ENCODE measurements at regions not wholly inside any gene's neighbourhood (a gene's known extent, or its start where the extent isn't known, plus 50 kb on each side); places are given as distances from the start of the nearest gene placed in this dataset.

- DNase-seq (ENCODE audit: low spot score): no peak
- in situ Hi-C loops (cut with HindIII; ENCODE audit: low sequenced_read_pairs): no loop called here
Observed at GRCh38 chr18:73975266-73975665, 172.4 kb downstream of the FBXO15 start.

- no peak for DNase-seq (ENCODE audit: low spot score)
- in situ Hi-C loops (cut with HindIII; ENCODE audit: low sequenced_read_pairs): no loop called here
Observed at GRCh38 chr18:73973972-73974371, 173.7 kb downstream of the FBXO15 start.

DNA sequence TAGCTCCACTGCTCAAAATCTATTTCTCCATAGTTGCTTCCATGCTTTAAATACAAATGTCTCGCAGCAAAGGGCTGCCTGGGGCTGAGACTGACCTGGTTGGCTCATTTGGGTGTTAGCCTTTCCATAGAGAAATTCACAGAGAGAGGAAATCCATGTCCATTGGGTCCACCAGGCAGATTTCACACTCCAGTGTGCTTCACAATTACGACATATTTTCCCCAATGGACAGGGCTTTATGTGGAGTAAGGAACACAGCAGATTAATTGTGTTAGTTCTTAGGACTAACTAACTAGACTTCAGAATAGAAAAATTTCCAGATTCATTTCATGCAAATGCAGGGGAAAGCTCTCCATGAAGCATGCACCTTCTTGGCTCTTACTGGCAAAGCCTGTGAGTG, 180.7 kb downstream of the FBXO15 start:
- in situ Hi-C loops (cut with HindIII; ENCODE audit: low sequenced_read_pairs): no loop called here
- DNase-seq (ENCODE audit: low spot score): no peak

- in situ Hi-C loops (cut with HindIII; ENCODE audit: low sequenced_read_pairs): no loop called here
Observed at GRCh38 chr18:73962256-73962655, 185.4 kb downstream of the FBXO15 start.

GRCh38 chr18:73961804-73962203, 185.8 kb downstream of the FBXO15 start:
- in situ Hi-C loops (cut with HindIII; ENCODE audit: low sequenced_read_pairs): no loop called here
- no peak for DNase-seq (ENCODE audit: low spot score)

More at GRCh38 chr18:73962256-73962655, 185.4 kb downstream of the FBXO15 start:
- no peak for DNase-seq (ENCODE audit: low spot score)

- in situ Hi-C loops (cut with HindIII; ENCODE audit: low sequenced_read_pairs): no loop called here
- no peak for DNase-seq (ENCODE audit: low spot score)
Observed at GRCh38 chr18:73959352-73959751, 188.3 kb downstream of the FBXO15 start.

GRCh38 chr18:73954268-73954667, 193.4 kb downstream of the FBXO15 start:
- in situ Hi-C loops (cut with HindIII; ENCODE audit: low sequenced_read_pairs): no loop called here
- DNase-seq (ENCODE audit: low spot score): no peak

GRCh38 chr18:73952296-73952946, 195.2 kb downstream of the FBXO15 start:
- no peak for DNase-seq (ENCODE audit: low spot score)
- in situ Hi-C loops (cut with HindIII; ENCODE audit: low sequenced_read_pairs): no loop called here

- in situ Hi-C loops (cut with HindIII; ENCODE audit: low sequenced_read_pairs): no loop called here
- DNase-seq (ENCODE audit: low spot score): no peak
Observed at GRCh38 chr18:73950116-73950700, 197.4 kb downstream of the FBXO15 start.

DNA sequence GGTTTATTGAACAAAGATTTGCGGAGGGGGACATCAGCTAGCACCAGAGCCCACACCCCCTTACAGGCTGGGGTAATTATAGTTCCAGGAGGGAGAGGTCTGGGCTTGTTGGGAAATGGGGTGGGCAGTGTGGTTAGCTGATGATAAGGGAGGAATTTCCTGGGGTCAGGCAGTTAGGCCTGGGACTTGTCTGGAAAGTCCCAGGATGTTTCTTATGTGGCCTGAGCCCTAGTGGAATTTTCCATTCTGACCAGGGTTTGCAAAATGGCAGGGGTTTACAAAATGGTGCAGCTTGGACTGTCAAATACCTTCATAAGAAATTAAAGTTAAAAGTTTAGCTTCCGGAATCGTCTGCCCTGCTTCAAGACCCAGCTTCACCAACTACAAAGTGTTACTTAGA, 199.1 kb downstream of the FBXO15 start:
- in situ Hi-C loops (cut with HindIII; ENCODE audit: low sequenced_read_pairs): no loop called here
- DNase-seq (ENCODE audit: low spot score): no peak

DNA sequence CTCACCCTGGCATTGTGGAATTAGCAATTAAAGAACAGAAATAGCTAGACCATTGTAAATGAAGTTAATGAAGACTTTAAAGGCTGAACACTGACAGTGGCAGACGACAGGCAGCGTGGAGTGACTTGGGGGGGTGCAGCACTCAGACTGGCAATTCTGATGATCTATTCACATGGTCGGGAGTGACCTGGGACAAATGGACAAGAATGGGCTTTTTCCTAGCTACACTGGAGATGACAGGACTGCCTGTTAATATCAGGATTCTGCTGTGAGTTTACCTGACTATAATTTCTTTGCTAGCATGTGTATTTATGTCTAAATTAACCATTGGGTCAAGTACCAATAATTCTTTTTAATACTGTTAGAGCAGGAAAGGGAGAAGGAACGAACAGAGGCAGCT, 199.6 kb downstream of the FBXO15 start:
- DNase-seq (ENCODE audit: low spot score): no peak
- in situ Hi-C loops (cut with HindIII; ENCODE audit: low sequenced_read_pairs): no loop called here

DNA sequence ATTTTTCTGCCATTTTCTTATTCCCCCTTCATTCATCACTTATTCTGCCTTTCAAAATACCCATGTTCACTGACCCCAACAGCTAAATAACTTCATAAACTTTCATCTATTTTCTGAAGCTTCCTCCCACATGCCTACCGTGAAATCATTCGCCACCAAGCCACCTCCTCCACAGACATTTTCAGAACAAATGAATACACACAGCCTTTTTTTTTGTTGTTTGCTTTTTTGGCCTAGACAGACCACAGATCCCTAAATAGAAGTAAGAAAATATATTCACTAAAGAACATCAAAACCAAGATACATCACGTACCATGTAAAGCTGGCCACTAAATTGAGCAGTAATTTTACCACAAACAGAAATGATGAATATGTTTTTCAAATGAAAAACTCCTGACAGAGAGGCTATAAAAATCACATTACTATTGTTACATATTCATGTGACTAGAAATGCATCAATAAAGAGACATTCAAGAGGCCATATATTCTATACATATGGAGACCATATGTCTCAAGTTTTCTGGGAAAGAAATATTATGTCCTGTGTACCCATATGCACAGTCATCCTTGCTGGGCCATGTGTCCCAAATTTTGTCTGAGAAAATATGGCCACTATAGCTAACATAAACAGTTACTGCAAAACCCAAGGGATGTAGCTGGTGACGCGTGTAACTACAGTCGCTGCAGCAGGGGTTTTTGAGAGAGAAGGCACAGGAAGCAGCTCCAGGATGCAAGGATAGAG, 200.3 kb downstream of the FBXO15 start:
- no peak for DNase-seq (ENCODE audit: low spot score)
- in situ Hi-C loops (cut with HindIII; ENCODE audit: low sequenced_read_pairs): no loop called here

GRCh38 chr18:73945130-73945792, 202.4 kb downstream of the FBXO15 start:
- no peak for DNase-seq (ENCODE audit: low spot score)
- in situ Hi-C loops (cut with HindIII; ENCODE audit: low sequenced_read_pairs): no loop called here

GRCh38 chr18:73944715-73945114, 202.9 kb downstream of the FBXO15 start:
- in situ Hi-C loops (cut with HindIII; ENCODE audit: low sequenced_read_pairs): no loop called here
- DNase-seq (ENCODE audit: low spot score): no peak

- DNase-seq (ENCODE audit: low spot score): no peak
- in situ Hi-C loops (cut with HindIII; ENCODE audit: low sequenced_read_pairs): no loop called here
Observed at GRCh38 chr18:73943763-73944162, 203.9 kb downstream of the FBXO15 start.

- no peak for DNase-seq (ENCODE audit: low spot score)
- in situ Hi-C loops (cut with HindIII; ENCODE audit: low sequenced_read_pairs): no loop called here
Observed at GRCh38 chr18:73942956-73943355, 204.7 kb downstream of the FBXO15 start.

DNA sequence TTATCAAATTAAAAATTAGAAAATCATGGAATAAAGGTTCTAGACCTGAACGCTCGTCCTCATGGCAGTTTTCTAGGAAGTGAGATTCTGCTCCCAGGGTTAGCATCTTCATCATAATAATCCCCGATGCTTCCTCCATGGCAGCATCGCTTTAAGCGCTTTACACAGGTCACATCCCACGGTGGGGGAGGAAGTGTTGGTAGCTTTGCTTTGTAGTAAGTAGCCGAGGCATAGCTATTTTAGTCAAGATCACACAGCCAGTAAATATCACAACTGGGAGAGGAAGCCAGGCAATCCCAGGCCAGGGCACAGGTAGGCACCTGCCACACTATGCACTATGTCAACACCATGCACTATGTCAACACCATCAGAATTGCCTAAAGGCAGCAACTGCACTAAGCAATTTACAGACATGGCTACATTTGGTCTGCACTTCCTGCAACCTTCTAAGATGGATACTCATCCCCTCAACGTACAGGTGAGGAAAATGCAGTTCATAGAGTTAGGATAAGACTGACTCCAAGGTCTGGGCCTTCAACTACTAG, 205.5 kb downstream of the FBXO15 start:
- in situ Hi-C loops (cut with HindIII; ENCODE audit: low sequenced_read_pairs): no loop called here
- no peak for DNase-seq (ENCODE audit: low spot score)

DNA sequence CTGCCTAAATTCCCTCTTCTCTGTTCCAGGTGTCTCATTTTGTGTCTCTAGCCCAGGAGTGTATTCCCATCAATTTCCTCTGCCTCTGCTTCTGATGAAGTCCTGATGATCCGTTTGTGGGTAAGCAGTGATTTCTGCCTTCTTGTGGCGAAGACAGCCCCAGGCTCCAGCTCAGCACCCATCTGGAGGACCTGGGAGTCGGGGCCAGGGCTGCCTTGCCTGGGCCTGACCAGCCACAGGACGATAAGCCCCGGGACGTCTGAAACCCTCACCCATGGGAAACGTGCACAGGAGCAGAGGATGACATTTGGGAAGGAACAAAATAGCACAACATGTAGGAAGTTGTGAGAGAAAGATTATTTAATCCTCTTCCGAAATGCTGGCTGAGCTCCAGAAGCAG, 206.9 kb downstream of the FBXO15 start:
- no peak for DNase-seq (ENCODE audit: low spot score)
- in situ Hi-C loops (cut with HindIII; ENCODE audit: low sequenced_read_pairs): no loop called here

DNA sequence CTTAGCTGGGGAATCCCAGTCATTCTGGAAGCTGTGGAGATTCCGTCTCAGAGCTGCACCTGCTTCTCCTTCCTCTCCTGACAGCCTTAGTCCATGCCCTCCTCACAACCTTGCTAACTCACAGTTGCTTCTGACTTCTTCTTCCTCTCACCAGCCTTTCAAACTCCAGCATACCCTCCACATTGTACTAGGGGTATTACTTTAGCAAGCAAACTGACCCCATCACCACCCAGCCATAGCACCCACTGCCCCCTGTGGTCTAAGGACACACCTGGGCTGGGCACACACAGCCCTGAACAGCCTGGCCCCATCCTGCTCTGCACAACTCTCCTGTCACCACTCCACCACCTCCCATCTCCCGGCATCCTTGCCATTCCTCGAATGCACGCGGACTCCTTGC, 208.2 kb downstream of the FBXO15 start:
- DNase-seq (ENCODE audit: low spot score): no peak
- in situ Hi-C loops (cut with HindIII; ENCODE audit: low sequenced_read_pairs): no loop called here

DNA sequence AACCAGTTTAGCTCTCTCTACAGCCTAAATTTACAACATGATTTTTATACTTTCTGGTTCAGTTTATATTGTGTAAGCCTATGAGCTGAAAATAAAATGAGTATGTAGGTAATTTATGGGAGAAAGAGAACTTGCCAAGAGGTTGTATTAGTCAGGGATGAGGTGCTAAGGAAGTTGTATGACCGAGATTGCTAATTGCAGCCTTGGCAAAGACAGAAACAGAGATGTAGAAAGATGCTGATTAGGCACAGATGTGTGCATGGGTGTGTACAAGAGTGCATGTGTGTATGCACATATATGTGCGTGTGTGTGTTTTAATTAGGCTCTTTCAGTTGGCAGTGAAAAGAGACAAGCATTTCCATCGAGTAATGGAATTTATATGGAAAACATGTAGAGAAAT, 213.9 kb downstream of the FBXO15 start:
- DNase-seq (ENCODE audit: low spot score): no peak
- in situ Hi-C loops (cut with HindIII; ENCODE audit: low sequenced_read_pairs): no loop called here
